ENCODE measurements at regions not wholly inside any gene's neighbourhood (a gene's known extent, or its start where the extent isn't known, plus 50 kb on each side); places are given as distances from the start of the nearest gene placed in this dataset.

DNA sequence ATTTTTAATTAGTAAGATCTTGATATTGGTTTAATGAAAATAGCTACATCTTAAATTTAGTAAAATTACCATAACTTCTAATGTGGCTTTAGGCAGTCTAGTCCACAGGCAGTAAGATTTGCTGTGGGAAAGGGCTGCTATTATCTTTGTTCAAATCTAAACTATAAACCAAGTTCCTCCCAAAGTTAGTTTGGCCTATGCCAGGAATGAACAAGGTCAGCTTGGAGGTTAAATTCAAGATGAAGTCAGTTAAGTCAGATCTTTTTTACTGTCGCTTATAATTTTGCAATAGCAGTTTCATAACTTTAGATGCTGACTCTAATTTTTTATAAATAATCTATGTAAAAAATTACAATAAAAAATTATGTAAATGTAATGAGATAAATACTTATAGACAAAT, 1016.9 kb upstream of the ALCAM start:
- TF ChIP-seq, protein P1, sequence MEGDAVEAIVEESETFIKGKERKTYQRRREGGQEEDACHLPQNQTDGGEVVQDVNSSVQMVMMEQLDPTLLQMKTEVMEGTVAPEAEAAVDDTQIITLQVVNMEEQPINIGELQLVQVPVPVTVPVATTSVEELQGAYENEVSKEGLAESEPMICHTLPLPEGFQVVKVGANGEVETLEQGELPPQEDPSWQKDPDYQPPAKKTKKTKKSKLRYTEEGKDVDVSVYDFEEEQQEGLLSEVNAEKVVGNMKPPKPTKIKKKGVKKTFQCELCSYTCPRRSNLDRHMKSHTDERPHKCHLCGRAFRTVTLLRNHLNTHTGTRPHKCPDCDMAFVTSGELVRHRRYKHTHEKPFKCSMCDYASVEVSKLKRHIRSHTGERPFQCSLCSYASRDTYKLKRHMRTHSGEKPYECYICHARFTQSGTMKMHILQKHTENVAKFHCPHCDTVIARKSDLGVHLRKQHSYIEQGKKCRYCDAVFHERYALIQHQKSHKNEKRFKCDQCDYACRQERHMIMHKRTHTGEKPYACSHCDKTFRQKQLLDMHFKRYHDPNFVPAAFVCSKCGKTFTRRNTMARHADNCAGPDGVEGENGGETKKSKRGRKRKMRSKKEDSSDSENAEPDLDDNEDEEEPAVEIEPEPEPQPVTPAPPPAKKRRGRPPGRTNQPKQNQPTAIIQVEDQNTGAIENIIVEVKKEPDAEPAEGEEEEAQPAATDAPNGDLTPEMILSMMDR (optimal IDR thresholded peaks at IDR 0.05 in 1 of 3, IDR thresholded peaks at IDR 0.05 in 1 of 3, conservative IDR thresholded peaks at IDR 0.05 in 1 of 3; ENCODE audit: extremely low read depth in 1 of 3, insufficient read depth in 2 of 3, low read length in 3 of 3): no peak
- no peak for TF ChIP-seq EZH2 (IDR thresholded peaks at IDR 0.05; ENCODE audit: low read length)
